SKM-1 treated with dmso at 0.1 percent for 144 hours (cell line): ENCODE measurements at regions not wholly inside any gene's neighbourhood (a gene's known extent, or its start where the extent isn't known, plus 50 kb on each side); places are given as distances from the start of the nearest gene placed in this dataset.

ENCODE experiments used
- DNase-seq: peaks from one replicate; lab custom pipeline; 2025; ENCODE audit not compliant: unreplicated experiment; lab: John Stamatoyannopoulos, UW

- DNase-seq, result no peak
Measured at GRCh38 chr2:67824186-67824585, 238.6 kb downstream of the C1D start.

- no peak for DNase-seq
Measured at GRCh38 chr2:67825476-67825875, 237.3 kb downstream of the C1D start.

GRCh38 chr2:67828066-67828465, 234.7 kb downstream of the C1D start:
- DNase-seq, result no peak

DNA sequence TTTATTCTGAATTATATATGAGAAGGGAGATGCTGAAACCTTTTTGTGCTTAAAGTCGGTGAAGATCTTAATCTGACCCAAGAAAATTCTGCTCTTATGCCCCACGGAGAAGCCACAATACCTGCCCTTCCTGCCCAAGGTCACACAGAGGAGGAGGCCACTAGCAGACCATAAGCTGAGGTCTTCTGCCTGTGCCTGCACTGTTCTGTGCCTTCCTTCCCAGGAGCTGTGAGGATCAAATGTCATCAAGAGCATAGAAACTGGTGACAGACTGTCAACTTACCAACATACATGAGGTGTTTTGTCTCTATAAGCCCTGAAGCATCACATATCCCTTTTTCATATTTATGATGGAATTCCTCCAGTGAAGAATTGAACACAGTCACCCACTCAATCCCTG, 233.3 kb downstream of the C1D start:
- DNase-seq, result no peak

DNA sequence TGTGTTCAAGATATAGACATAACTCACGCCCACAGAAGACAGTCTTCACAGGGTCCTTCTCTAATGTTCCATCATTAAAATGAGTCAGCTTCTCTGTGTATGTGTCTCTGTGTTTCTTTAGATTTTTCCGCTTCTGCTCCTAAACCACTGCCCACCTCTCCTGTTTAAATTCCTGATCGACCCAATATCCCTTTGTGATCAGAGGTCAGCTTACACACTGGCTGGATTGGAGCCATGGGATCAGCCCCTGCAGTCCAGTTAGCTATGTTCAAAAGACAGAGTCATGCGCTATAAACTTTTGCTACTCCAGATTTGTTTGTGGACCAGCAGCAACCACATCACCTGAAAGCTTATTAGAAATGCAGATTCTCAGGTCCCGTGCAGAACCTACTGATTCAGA, 229.2 kb downstream of the C1D start:
- DNase-seq, result no peak

DNA sequence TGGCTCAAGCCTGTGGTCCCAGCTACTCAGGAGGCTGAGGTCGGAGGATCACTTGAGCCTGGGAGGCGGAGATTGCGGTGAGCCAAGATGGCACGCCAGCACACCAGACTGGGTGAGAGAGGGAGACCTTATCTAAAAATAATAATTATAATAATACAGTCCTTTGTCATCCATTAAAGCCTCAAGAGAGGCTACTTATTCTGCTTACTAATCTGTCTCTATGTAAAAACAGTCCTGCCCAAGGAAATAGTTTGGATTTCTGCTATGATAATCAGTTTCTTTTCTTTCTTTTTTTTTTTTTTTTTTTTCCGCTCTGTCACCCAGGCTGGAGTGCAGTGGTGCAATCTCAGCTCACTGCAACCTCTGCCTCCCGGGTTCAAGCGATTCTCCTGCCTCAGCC, 228.3 kb downstream of the C1D start:
- no peak for DNase-seq

GRCh38 chr2:67835266-67835665, 227.5 kb downstream of the C1D start:
- no peak for DNase-seq

- peak; percentile 26 for DNase-seq
Measured at GRCh38 chr2:67836866-67837265, 225.9 kb downstream of the C1D start.

DNA sequence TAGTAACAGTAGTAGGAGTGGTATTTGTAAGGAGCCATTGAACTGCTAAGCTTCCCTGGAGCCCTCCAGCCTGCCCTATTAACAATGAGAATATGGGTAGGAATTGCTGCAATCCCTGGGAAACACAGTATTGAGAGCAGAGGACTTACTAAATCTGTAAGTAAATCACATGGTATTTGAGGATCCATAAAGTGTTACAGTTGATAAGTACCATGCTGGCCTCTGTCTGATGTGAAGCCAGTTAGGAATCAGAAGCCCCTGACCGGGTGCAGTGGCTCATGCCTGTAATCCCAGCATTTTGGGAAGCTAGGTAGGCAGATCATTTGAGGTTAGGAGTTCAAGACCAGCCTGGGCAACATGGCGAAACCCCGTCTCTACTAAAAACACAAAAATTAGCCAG, 224.6 kb downstream of the C1D start:
- DNase-seq, result no peak

GRCh38 chr2:67839242-67839641, 223.6 kb downstream of the C1D start:
- no peak for DNase-seq

GRCh38 chr2:67839668-67840067, 223.1 kb downstream of the C1D start:
- DNase-seq, result no peak

DNA sequence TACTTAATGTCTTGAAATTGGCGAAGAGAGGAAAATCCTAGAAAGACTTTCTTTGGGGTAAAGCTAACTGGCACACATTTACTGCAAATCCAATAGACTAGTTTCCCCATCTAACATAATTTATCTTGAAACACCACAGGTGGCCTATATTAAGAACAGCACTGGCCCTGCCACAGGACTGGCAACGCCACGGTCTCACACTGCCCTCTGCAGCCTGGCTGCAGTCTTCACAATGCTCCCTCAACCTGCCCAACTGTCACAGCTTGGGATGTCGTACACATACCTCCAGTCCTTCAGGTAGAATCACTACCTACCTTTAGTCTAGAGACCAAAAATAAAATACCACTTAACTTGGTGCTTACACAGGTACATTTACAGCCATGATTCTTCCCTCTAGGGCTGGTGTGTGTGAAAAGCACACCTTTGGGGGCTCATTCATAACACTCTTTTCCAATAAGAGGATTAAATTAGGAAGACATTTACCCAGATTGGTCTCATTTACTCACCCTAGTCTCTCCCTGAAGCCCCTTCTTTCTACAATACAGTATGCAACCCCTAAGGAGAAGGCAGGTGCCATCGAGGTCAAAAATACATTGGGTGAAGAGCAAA, 222.2 kb downstream of the C1D start:
- no peak for DNase-seq

DNA sequence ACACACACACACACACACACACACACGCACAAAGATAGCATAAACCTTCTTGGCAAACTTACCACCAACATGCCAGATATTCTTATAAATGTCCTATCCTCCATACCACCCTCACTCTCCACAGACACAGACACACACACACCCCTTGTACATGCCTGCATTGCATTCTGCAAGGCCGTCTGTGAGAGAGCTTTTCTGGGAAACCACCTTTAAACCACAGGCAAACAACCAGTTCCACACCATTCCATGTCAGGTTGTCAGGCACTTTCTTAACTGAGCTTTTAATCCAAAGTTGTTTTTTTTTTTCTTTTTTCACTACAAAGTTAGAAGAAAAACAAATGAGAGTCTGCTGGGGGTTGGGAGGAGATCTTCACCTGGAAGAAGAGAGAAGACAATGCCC, 221.1 kb downstream of the C1D start:
- no peak for DNase-seq

- DNase-seq, result no peak
Measured at GRCh38 chr2:67842375-67842959, 220.3 kb downstream of the C1D start.

DNA sequence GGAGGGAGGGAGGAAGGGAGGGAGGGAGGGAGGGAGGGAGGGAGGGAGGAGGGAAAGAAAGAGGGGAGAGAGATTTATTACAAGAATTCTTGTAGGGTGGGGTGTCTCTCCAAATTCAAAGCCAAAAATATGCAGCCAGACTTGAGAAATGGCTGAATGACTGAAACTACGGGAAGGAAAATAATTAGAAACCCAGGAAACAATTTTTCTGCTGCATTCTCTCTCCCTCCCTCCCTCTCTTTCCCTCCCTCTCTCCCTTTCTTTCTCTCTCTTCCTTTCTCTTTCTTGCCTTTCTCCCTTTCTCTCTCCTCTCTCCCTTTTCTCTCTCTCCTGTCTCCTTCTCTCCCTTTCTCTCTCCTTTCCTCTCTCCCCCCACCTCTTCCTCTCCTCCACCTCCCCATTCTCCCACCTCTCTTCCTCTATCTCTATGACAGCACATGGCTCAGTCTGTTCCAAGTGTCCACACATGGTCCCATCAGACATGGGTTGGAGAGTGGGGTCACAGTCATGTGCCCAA, 218.7 kb downstream of the C1D start:
- no peak for DNase-seq

- no peak for DNase-seq
Measured at GRCh38 chr2:67845621-67846369, 217.0 kb downstream of the C1D start.

DNA sequence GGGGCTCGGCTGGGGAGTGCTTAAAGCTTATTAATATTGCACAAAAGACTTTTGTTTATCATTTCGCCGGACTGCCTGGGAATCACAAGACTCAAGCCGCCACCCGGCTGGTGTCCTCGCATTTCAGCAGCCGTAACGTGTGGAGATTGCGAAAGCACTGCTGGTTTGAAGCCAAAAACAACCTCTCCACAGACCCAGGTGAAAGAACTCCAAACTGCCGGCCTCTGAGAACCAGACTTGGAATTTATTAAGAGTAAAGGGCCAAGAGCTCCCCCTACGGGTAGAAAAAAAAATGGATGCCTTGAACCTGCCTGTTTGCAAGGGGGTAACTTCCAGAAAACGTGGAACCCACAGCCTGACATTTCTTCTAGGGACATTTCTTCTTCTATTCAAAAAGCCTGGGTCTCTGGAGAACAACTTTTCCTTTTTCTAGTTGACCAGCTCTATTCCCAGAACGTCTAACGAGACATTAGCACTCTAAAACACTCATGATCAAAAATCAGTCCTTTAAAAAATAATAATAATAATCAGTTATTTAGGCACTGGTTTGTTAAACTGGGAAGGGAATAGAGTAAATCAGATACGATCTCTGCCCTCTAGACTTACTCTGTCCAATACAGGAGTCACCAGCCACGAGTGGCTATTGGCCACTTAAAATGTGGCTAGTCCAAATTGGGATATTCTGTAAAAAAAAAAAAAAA, 216.3 kb downstream of the C1D start:
- DNase-seq, result peak; percentile 39

DNA sequence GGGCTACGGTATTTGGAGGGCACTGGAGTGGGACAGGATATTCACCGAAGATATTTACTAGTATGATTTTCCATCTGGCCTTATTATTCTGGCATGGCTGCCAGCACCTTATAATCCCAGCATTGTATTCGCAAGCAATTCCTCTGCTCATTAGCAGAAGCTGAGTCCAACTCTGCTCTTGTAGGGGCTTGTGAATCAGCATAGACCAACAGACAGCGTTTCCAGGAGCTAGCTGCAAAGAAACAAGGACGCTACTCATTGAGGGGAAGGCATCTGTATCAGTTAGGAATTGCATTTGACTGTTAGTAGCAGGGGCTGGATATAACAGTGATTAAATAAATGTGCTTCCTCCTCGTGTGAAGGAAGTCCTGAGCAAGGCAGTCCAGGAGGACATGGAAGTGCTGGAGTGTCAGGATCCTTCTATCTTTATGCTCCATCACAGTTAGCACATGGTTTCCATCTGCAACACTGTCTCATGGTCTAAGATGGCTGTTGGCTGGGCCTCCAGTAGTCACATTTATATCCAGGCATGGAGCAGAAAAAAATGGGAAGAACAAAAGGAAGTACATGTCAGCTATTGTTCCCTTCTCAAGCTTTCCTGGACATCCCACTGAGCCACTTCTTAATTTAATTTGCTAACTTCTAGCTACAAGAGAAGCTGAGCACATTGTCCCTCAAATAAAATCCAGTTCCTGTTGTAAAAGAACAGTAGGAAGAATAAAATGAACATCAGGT, 214.1 kb downstream of the C1D start:
- no peak for DNase-seq

DNA sequence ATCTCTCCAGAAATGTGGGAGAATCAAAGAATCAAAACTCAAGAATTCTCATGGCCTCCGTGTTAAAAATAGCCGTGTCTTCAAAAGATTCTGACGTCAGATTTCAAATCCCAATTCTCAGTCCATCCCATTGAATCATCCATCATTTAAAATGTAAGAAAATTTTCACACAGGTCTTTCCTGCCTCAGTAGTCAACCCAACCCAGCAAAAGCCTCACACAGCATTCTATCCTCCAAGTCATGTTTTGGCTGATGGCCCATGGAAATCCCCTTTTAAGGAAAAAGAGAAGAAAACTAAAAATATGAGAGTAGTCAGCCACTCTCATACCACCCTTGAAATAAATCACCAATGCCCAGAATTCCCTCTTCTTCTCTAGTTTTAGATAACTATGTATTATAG, 211.8 kb downstream of the C1D start:
- DNase-seq, result no peak

DNA sequence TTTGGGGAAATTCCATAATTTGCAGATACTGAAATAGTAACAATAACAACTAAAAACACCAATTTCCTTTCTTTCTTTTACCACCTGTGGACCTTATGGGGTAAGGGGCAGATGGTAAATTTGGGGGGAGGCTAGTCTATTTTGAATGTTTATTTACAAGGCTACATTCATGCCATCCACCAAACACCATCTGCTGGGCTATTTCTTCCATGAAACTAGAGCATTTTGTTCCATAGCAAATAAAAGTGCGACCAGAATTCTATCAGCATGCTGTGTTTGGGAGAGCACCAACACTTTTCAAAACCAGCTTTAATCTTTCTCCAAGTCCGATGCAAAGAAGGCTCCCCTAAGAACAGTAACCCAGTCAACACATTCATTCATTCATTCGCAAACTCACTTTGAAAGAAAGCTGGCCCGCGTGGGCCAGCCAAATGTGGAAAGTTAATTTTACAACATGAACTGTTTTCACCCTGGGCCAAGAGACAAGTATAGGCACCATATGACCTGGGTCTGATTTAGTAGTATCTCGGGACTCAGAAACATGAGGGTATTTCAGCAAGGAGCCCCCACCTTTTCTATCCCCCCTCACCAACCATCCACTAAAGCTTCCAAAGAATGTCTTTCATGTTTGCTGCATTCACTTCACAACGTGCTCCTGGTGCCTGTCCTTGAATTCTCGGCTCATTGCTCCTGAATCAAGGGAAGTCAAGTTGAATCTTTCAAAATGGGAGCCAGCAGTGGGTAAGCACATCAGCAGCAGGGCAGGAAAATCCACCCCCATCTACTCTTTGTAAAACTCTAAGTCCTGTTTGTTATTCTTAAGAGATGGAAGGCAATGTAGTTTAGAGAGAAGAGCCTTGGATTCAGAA, 210.6 kb downstream of the C1D start:
- DNase-seq, result no peak
